Suppressor macrophage treated with lipopolysaccharide for 4 hours (primary cell): ENCODE measurements at regions not wholly inside any gene's neighbourhood (a gene's known extent, or its start where the extent isn't known, plus 50 kb on each side); places are given as distances from the start of the nearest gene placed in this dataset.

Experiments
- DNase-seq: peaks from one replicate; pipeline ENCODE4 v3.0.0-alpha.2; 2020

DNA sequence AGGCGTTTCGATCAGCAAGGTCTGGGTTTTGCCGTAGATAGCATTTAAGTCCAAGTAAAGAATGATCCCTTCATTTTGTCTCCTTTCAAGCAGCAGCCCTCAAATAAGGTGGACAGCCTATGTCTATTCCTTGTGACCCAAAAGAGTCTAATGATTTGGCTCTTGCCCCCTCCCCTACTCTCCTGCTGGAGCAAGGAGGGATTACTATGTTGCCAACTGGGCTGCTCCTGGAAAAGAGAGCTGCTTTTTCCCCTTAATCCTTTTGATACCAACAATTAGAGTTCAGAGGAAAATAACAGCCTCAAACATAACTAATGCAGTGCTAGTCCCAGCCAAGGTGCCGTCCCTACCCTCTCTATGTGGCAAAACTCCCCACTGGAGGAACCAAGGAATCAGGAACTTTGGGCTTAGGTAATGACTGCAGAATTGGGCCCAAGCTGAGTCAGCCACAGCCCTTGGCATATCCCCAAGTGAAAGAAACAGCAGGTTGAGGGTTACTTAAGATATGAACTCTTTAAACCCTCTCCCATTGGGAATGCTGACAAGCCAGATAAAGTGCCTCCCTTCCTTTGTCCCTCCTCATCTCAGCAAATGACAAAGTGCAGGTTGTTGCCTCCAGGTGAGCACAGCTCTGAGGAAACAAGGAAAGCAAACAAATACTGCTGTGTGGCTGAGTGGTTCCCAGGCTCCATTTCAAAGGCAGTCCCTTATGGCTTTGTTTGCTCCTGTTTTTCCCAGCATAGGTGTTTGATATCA lies 643.7 kb downstream of the INHBA start:
- DNase-seq: no peak

GRCh38 chr7:41054960-41055661 lies 647.8 kb downstream of the INHBA start:
- DNase-seq: no peak

DNA sequence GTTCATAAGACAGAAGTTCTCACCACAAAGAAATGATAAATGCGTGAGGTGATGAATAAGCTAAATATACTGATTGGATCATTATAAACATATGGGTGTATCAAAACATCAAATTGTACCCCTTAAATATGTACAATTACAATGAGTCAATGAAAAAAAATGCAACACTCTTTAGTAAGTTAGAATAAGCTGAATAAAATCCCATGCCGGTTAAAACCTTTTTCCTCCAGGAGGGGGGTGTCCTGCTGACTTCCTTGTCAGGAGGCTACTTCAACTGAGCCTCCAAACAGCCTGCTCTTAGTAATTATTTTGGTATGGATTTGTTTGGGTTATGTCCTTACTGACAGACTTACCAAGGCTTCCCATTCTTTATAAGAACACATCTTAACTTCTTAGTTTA lies 649.1 kb downstream of the INHBA start:
- no peak for DNase-seq

- no peak for DNase-seq
Observed at GRCh38 chr7:41052736-41053135, 650.2 kb downstream of the INHBA start.

- no peak for DNase-seq
Observed at GRCh38 chr7:41052201-41052600, 650.7 kb downstream of the INHBA start.

- no peak for DNase-seq
Observed at GRCh38 chr7:41051535-41051934, 651.4 kb downstream of the INHBA start.

GRCh38 chr7:41051062-41051461 lies 651.8 kb downstream of the INHBA start:
- DNase-seq: no peak

- DNase-seq: no peak
Observed at GRCh38 chr7:41048771-41049170, 654.1 kb downstream of the INHBA start.

GRCh38 chr7:41047789-41048191 lies 655.1 kb downstream of the INHBA start:
- no peak for DNase-seq

DNA sequence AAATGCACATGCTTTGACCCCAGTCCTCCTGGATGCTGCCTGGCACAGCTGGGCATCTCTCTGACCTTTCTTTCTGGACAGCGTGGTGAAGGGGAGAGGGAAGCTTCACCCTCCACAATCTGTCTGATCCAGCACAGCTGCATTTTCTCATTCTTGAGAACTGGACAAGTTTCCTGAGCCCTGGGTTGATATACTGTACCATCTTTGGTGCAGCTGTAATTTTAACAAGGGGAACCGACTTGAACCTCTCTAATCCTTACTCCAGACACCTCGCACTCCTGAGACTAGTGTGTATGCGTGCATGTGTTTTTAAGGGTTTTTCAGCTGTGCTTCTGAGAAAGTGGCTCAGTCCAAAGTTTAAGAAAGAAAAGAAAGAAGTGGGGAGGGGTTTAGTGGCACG lies 655.7 kb downstream of the INHBA start:
- DNase-seq: no peak

- DNase-seq: no peak
Observed at GRCh38 chr7:41046776-41047175, 656.1 kb downstream of the INHBA start.

GRCh38 chr7:41046221-41046761 lies 656.6 kb downstream of the INHBA start:
- no peak for DNase-seq

GRCh38 chr7:41045556-41046123 lies 657.2 kb downstream of the INHBA start:
- no peak for DNase-seq

- DNase-seq: no peak
Observed at GRCh38 chr7:41039981-41040380, 662.9 kb downstream of the INHBA start.

DNA sequence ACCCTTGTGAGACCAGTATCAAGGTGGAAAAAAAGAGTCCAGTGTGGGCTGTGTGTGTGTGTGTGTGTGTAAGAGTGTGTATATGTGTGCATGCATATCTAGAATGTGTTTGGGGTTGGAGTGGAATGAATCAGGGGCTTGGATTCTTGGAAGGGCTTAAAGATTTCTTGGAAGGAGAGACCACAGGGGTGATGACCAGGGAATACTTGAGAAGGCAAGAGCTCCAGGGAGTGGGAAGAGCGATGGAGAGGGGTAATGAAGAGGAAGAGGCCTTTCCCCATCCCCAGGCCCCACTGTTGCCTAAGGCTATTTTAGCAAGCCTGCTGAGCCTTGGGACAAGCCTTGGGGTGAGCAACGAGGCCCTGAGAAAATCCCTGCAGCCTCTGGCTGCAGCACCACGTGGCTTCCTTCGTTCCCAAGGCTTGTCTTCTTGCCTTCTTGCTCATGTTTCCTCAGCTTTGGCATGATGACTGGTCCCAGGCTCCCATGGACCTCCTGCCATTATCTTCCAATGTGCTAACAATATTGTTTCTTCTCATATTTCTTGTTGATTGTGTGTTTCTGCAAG lies 663.4 kb downstream of the INHBA start:
- no peak for DNase-seq

DNA sequence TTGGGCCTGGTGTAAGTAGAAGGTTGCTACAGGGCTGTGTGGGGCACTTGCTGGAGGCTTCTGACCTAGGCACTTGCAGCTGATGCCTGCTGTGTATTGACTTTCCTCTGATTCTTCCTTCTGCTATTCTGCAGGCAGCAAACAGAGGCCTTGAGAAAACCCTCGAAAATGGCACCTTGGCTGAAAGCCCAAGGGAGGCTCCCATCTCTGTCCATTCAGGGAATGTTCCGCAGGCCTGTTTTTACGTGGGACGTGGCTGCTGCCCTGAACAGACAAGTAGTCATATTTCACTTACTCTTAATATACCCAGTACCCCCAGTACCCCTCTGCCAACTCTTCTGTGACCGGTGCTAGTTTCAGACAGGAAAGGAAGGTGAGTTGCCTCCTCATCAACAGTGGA lies 664.7 kb downstream of the INHBA start:
- no peak for DNase-seq

DNA sequence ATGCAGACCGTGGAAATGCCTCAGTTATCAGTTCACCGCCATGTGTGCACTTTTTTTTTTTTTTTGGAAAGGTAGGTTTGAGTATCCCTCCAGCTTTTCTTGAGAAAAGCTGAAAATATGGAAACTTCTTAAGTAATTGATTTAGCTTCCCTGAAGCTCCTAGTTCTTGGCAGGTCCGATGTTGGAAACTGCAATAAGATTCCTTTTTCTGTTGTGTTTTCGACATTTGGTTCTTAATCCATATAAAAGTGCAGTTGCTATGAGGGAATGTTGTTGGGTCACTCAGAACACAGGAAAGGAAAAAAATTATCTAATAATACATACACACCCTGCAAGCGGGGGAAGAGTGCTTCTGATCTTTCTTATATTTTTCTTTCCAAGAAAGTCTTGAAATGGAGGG lies 665.2 kb downstream of the INHBA start:
- DNase-seq: no peak

DNA sequence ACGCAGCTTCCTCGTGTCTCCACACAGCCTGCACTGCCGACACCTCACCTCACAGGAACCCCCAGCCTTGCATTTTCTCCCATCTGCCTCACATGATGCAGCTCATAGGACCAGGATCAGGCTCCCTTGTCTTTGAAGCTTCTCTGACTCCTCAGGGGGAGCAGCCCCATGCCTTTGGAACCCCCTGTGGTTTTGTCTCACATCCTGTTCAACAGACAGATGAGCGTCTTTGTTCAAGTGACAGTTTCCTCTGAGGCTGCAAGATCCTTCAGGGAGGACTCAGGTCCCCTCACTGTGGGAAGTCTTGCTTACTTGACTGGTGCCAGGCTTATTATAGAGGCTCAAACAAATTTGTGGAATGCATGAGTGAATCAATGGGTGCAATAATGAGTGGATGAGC lies 667.1 kb downstream of the INHBA start:
- no peak for DNase-seq

GRCh38 chr7:41033500-41033899 lies 669.4 kb downstream of the INHBA start:
- no peak for DNase-seq

DNA sequence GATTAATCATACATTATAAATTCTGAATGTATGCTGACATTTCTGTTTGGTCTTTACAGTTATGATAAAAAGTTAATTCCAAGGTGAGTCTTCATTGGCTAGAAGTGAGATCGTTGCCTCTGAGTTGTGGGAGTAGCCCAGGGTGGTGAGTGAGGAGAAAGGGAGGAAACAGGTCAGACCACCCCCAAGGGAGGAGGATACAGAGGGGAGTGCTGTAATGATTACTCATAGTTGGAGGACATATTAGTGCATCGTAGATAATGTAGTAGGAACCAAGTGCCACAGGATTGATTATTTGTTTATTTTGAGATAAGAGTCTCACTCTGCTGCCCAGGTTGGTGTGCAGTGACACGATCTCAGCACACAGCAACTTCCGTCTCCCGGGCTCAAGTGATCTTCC lies 672.2 kb downstream of the INHBA start:
- DNase-seq: no peak

DNA sequence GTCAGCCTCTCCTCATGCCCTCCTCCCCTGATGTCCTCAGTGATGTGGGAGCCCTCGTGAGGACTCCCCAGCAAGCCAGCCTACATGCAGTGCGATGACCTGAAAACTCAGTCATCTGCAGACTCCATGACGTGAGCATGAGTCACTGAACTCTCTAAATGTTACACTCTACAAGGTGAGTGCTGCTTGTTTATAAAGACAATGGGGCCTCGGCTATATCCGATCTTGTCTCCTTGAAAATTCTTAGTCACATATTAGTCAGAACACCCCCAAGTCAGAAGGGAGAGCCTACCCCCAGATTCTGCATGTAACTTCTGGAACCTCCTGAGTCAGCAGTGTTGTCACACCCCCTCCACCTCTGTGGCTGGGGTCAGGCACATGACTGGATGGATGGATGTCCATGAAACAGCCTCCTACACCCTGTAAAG lies 673.8 kb downstream of the INHBA start:
- no peak for DNase-seq

DNA sequence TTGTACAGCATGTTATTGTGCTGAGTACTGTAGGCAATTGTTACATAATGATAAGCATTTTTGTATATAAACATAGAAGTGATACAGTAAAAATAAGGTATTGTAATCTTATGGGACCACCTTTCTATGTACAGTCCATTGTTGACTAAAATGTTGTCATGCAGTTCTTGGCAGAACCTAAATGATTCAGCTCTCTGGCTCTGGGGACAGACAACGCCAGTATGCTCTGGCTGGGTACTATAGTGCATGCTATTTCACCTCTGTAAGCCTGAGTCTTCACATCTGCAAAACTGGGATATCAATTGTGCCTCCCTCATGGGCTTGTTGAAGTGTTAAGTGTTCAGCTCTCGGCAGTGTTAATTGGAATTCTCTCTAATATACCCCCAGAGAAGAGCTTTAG lies 674.3 kb downstream of the INHBA start:
- DNase-seq: no peak

GRCh38 chr7:41027428-41028115 lies 675.3 kb downstream of the INHBA start:
- no peak for DNase-seq
